K562 (cell line): ENCODE measurements at regions not wholly inside any gene's neighbourhood (a gene's known extent, or its start where the extent isn't known, plus 50 kb on each side); places are given as distances from the start of the nearest gene placed in this dataset.

ENCODE experiments used
- ATAC-seq: fragments of 200-7000 bp; cut with Tn5 transposase; 3 replicates; pipeline ENCODE4 v1.9.1; 2020; ENCODE audit warnings: moderate library complexity
- BruUV-seq: library from RNA; stranded (reverse); fragments of 400-500 nt; replicated peaks from 2 replicates; lab custom pipeline; 2021; lab: Mats Ljungman, UMichigan
- CTCF ChIA-PET: fragments of 300-600 bp; formaldehyde crosslinking; extraction: SDS; loops from one replicate; lab custom pipeline; 2021; ENCODE audit warnings: low intra/inter-chr PET ratio; lab: Yijun Ruan, JAX
- POLR2A ChIA-PET: fragments of 300-600, 350-650 bp; sonication (Branson Sonifier 250); formaldehyde crosslinking; extraction: SDS; loops from one replicate; lab custom pipeline; 2021; ENCODE audit warnings: antibody characterized with exemption, inconsistent platforms; lab: Yijun Ruan, JAX
- DNase-seq, 4 experiments: peaks; one replicate each; pipeline versions ENCODE4 v3.0.0 to v3.0.0-alpha.2; 2011 to 2018; ENCODE audit warnings: low spot score in 3 of 4, mixed read lengths in 3 of 4; ENCODE audit errors: extremely low read depth in 1 of 4
- FAIRE-seq: peaks from 2 replicates; lab custom pipeline; 2011; peaks lifted over from hg19 to GRCh38; lab: Jason Lieb, UNC
- H2AFZ ChIP-seq: 2 replicates; pipeline ENCODE4 v1.6.0; 2011; ENCODE audit warnings: low read depth, low read length, control low read depth, inconsistent platforms
- H3K27ac ChIP-seq: fragments of 200-600 bp; 3 replicates; pipeline ENCODE4 v1.8.0; 2011; ENCODE audit warnings: low read depth, mild to moderate bottlenecking, control low read depth, inconsistent platforms, low read length, moderate library complexity, mixed read lengths; ENCODE audit errors: extremely low read depth
- H3K27me3 ChIP-seq, 2 experiments: fragments of 300-600 bp in 1 of 2; 2 replicates in 1 of 2; 3 replicates in 1 of 2; pipeline versions ENCODE4 v1.6.0 to v1.8.0; 2011; ENCODE audit warnings: inconsistent platforms in 2 of 2, low read length in 2 of 2, mild to moderate bottlenecking in 1 of 2, mixed read lengths in 1 of 2, moderate library complexity in 1 of 2; ENCODE audit not compliant: control insufficient read depth in 2 of 2, insufficient read depth in 2 of 2
- H3K36me3 ChIP-seq: fragments of 300-600 bp; 3 replicates; pipeline ENCODE4 v1.8.0; 2011; ENCODE audit warnings: mild to moderate bottlenecking, low read length, inconsistent platforms; ENCODE audit not compliant: control insufficient read depth, insufficient read depth
- H3K4me1 ChIP-seq, 2 experiments: fragments of 200-600 bp in 1 of 2; replicated peaks in 1 of 2; 2 replicates in 1 of 2; 3 replicates in 1 of 2; pipeline versions ENCODE4 v1.5.1 to v1.8.0; 2011; ENCODE audit warnings: inconsistent platforms in 2 of 2, low read length in 2 of 2, mild to moderate bottlenecking in 1 of 2, mixed read lengths in 1 of 2, moderate library complexity in 1 of 2; ENCODE audit not compliant: control insufficient read depth in 2 of 2, insufficient read depth in 2 of 2
- H3K4me2 ChIP-seq: 2 replicates; pipeline ENCODE4 v1.6.1; 2011; ENCODE audit warnings: low read length, control low read depth, inconsistent platforms, mixed read lengths; ENCODE audit not compliant: insufficient read depth
- H3K4me3 ChIP-seq: fragments of 200-600 bp; sonication (generic), shearing (Covaris generic); 2 replicates; pipeline ENCODE4 v1.5.1; 2016; ENCODE audit warnings: control low read depth, inconsistent platforms
- H3K79me2 ChIP-seq: fragments of 200-600 bp; 3 replicates; pipeline ENCODE4 v1.8.0; 2011; ENCODE audit warnings: low read length, inconsistent platforms; ENCODE audit not compliant: control insufficient read depth, insufficient read depth
- H3K9ac ChIP-seq, 2 experiments: 2 replicates each; pipeline versions ENCODE4 v1.6.0 to v1.6.1; 2011; ENCODE audit warnings: low read depth in 2 of 2, low read length in 2 of 2, control low read depth in 1 of 2, inconsistent platforms in 1 of 2, mild to moderate bottlenecking in 1 of 2, mixed read lengths in 1 of 2; ENCODE audit not compliant: insufficient read depth in 1 of 2
- H3K9me1 ChIP-seq: one replicate; pipeline ENCODE4 v1.6.0; 2011; ENCODE audit warnings: inconsistent platforms, mild to moderate bottlenecking, low read length, moderate library complexity; ENCODE audit not compliant: control insufficient read depth, insufficient read depth
- H3K9me3 ChIP-seq: replicated peaks from 2 replicates; pipeline ENCODE4 v1.5.1; 2011; ENCODE audit warnings: low read depth, low read length, inconsistent platforms; ENCODE audit not compliant: control insufficient read depth, insufficient read depth
- H4K20me1 ChIP-seq: replicated peaks from 2 replicates; pipeline ENCODE4 v1.6.1; 2011; ENCODE audit warnings: low read length, inconsistent platforms, mixed read lengths; ENCODE audit not compliant: control insufficient read depth, insufficient read depth
- DNMT1 ChIP-seq: fragments of 450-650 bp; IDR thresholded peaks from 2 replicates; pipeline ENCODE4 v1.6.1; 2016; ENCODE audit warnings: antibody characterized with exemption, mild to moderate bottlenecking
- JUND ChIP-seq, 2 experiments: IDR thresholded peaks; 2 replicates in 1 of 2; 3 replicates in 1 of 2; pipeline ENCODE4 v1.6.1; 2011; ENCODE audit warnings: borderline replicate concordance in 2 of 2, low read depth in 2 of 2, low read length in 2 of 2, improper control_type of control experiment in 1 of 2, missing biosample characterization in 1 of 2, missing genetic modification characterization in 1 of 2, missing genetic modification reagents in 1 of 2
- RBM14 ChIP-seq: fragments of 200-400 bp; formaldehyde crosslinking; IDR thresholded peaks from 2 replicates; pipeline ENCODE4 v1.6.1; 2018; ENCODE audit warnings: low read depth, mild to moderate bottlenecking, low read length, moderate library complexity, borderline replicate concordance; ENCODE audit not compliant: insufficient read depth
- ZNF133 ChIP-seq: fragments of 250-450 bp; sonication (Bioruptor Pico); IDR thresholded peaks from 2 replicates; pipeline ENCODE4 v1.4.0; 2020; ENCODE audit warnings: mild to moderate bottlenecking
- WGBS: fragments of 100-300 bp; shearing (Covaris generic); methylation state at CpG from one replicate; pipeline ENCODE4 v1.1.6; 2016; ENCODE audit warnings: low coverage, mixed read lengths; ENCODE audit not compliant: insufficient coverage; ENCODE audit errors: missing lambda C conversion rate; 5-methylcytosine and 5-hydroxymethylcytosine counted together
- in situ Hi-C: fragments of 300-500 bp; cut with MboI; formaldehyde crosslinking; loops from 4 replicates; pipeline ENCODE4 v1.15.0; 2018; ENCODE audit warnings: inconsistent platforms, mixed read lengths
- intact Hi-C: fragments of 100-400 bp; cut with micrococcal nuclease; formaldehyde crosslinking; loops from 2 replicates; pipeline ENCODE4 v1.14.2; 2022

DNA sequence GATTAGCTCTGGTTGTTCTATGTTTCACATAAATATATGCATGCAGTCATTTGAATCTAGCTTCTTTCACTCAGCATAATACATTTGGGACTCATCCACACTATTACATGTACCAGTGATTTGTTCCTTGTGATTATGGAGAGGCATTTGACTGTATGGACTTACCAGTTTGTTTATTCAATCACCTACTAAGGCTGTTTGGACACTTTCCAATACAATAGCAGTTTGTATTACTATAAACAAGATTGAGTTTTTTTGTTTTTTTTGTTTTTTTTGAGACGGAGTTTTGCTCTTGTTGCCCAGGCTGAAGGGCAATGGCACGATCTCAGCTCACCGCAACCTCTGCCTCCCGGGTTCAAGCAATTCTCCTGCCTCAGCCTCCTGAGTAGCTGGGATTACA lies 109.8 kb upstream of the DST start:
- Histone ChIP-seq H3K27me3 (no peaks in the 10 kb centered on the region; a peak in 1 of 5 replicates), H3K4me2 (no peak overlapping the region)
- intact Hi-C loops: no loop called here
- no peak for TF ChIP-seq RBM14
- TF ChIP-seq ZNF133 (CRISPR knock-in tag): no peak
- TF ChIP-seq, all 486 proteins: peak for 0
- BruUV-seq: no TSS peak
- DNase-seq: no peak
- Histone ChIP-seq H2AFZ (no peak overlapping the region), H3K4me3 (no peak overlapping the region), H3K27ac (no peak overlapping the region), H3K4me1 (no peaks in the 10 kb centered on the region), H4K20me1 (0 out of 2 replicates have a peak, but pooled peaks cover 4% of the 10 kb centered on the region), H3K36me3 (no peaks in the 10 kb centered on the region), H3K9ac (no peak overlapping the region), H3K79me2 (no peaks in the 10 kb centered on the region), H3K9me3 (no peaks in the 10 kb centered on the region), H3K9me1 (no peaks in the 10 kb centered on the region)
- in situ Hi-C loops: no loop called here
- FAIRE-seq: no peak
- 36% methylated on average over 4 of the region's 4 CpGs for WGBS
- CTCF ChIA-PET: no interaction called here
- POLR2A ChIA-PET: interaction anchor here (1.0 kb wide), 1 partner anchor 9 kb away, joined by 3 read pairs; no protein-coding TSS in a partner anchor
- no peak for ATAC-seq

GRCh38 chr6:56752009-56752408 lies 109.3 kb upstream of the DST start:
- in situ Hi-C loops: no loop called here
- no peak for FAIRE-seq
- H3K27ac ChIP-seq: no peak overlapping the region

More at GRCh38 chr6:56752009-56752408, 109.3 kb upstream of the DST start:
- no peaks in the 10 kb centered on the region for H4K20me1 ChIP-seq
- H3K4me3 ChIP-seq: no peak overlapping the region
- no peak overlapping the region for H2AFZ ChIP-seq
- no peaks in the 10 kb centered on the region; a peak in 1 of 5 replicates for H3K27me3 ChIP-seq
- BruUV-seq: no TSS peak
- no peak overlapping the region for H3K4me2 ChIP-seq
- POLR2A ChIA-PET: interaction anchor here (1.0 kb wide), 1 partner anchor 9 kb away, joined by 3 read pairs; no protein-coding TSS in a partner anchor
- intact Hi-C loops: no loop called here
- CTCF ChIA-PET: no interaction called here
- no peak for TF ChIP-seq JUND (IDR thresholded peaks at IDR 0.05; ENCODE audit: borderline replicate concordance, low read depth, low read length)
- TF ChIP-seq JUND (tag; IDR thresholded peaks at IDR 0.05; ENCODE audit: borderline replicate concordance, low read depth, low read length): 0 out of 3 replicates have a peak, but pooled peaks have one; percentile 23
- no peak for TF ChIP-seq DNMT1
- TF ChIP-seq, all 486 proteins: peak for 1
- Histone ChIP-seq H3K36me3 (no peaks in the 10 kb centered on the region), H3K9me1 (no peaks in the 10 kb centered on the region), H3K9me3 (no peaks in the 10 kb centered on the region), H3K4me1 (no peaks in the 10 kb centered on the region), H3K9ac (no peak overlapping the region), H3K79me2 (no peaks in the 10 kb centered on the region)
- DNase-seq (no peak), ATAC-seq (no peak)
